Glutamatergic neuron (in vitro differentiated cells): ENCODE measurements at regions not wholly inside any gene's neighbourhood (a gene's known extent, or its start where the extent isn't known, plus 50 kb on each side); places are given as distances from the start of the nearest gene placed in this dataset.

Source experiments
- DNase-seq: peaks from one replicate; pipeline ENCODE4 v3.0.0; 2022
- H3K27ac Mint-ChIP-seq: one replicate; pipeline ENCODE4 v1.8.0; 2020; ENCODE audit warnings: mild to moderate bottlenecking, mixed read lengths, inconsistent platforms; ENCODE audit not compliant: unreplicated experiment
- H3K27me3 Mint-ChIP-seq: one replicate; pipeline ENCODE4 v1.8.0; 2020; ENCODE audit warnings: mild to moderate bottlenecking, moderate library complexity, mixed read lengths, inconsistent platforms; ENCODE audit not compliant: unreplicated experiment
- H3K36me3 Mint-ChIP-seq: one replicate; pipeline ENCODE4 v1.8.0; 2020; ENCODE audit warnings: mild to moderate bottlenecking, mixed read lengths, inconsistent platforms; ENCODE audit not compliant: unreplicated experiment
- H3K4me1 Mint-ChIP-seq: one replicate; pipeline ENCODE4 v1.8.0; 2020; ENCODE audit warnings: mild to moderate bottlenecking, low read depth, mixed read lengths, inconsistent platforms; ENCODE audit not compliant: unreplicated experiment
- H3K4me3 Mint-ChIP-seq: one replicate; pipeline ENCODE4 v1.8.0; 2020; ENCODE audit warnings: mild to moderate bottlenecking, mixed read lengths, inconsistent platforms; ENCODE audit not compliant: unreplicated experiment
- H3K9me3 Mint-ChIP-seq: one replicate; pipeline ENCODE4 v1.8.0; 2020; ENCODE audit warnings: mild to moderate bottlenecking, moderate library complexity, mixed read lengths, inconsistent platforms; ENCODE audit not compliant: unreplicated experiment
- TF ChIP-seq, protein P1 (sequence below): fragments of 200-600 bp; sonication (generic); IDR thresholded peaks from one replicate; pipeline ENCODE4 v1.5.0; 2021; ENCODE audit not compliant: partially characterized antibody, unreplicated experiment

DNA sequence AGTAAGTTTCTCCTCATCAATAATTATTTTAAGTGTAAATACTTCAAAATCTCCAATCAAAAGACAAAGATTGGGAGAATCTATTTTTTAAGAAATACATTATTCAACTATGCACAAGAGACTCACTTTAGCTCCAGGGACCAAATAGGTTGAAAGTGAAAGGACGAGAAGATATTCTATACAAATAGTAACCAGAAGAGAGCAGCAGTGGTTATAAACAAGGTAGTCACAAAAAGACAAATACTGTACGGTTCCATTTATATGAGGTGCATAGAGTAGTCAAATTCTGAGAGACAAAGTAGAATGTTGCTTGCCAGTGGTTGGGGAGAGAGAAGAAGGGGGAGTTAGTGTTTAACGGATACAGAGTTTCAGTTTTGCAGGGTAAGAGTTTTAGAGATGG lies 69.8 kb downstream of the POU3F3 start:
- Mint-ChIP-seq H3K27me3 (no peaks in the 10 kb centered on the region), H3K4me3 (no peak overlapping the region), H3K27ac (no peak overlapping the region), H3K4me1 (no peaks in the 10 kb centered on the region), H3K9me3 (peaks cover 1% of the 10 kb centered on the region), H3K36me3 (peaks cover 8% of the 10 kb centered on the region)
- TF ChIP-seq, protein P1, sequence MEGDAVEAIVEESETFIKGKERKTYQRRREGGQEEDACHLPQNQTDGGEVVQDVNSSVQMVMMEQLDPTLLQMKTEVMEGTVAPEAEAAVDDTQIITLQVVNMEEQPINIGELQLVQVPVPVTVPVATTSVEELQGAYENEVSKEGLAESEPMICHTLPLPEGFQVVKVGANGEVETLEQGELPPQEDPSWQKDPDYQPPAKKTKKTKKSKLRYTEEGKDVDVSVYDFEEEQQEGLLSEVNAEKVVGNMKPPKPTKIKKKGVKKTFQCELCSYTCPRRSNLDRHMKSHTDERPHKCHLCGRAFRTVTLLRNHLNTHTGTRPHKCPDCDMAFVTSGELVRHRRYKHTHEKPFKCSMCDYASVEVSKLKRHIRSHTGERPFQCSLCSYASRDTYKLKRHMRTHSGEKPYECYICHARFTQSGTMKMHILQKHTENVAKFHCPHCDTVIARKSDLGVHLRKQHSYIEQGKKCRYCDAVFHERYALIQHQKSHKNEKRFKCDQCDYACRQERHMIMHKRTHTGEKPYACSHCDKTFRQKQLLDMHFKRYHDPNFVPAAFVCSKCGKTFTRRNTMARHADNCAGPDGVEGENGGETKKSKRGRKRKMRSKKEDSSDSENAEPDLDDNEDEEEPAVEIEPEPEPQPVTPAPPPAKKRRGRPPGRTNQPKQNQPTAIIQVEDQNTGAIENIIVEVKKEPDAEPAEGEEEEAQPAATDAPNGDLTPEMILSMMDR, result no peak
- no peak for DNase-seq

DNA sequence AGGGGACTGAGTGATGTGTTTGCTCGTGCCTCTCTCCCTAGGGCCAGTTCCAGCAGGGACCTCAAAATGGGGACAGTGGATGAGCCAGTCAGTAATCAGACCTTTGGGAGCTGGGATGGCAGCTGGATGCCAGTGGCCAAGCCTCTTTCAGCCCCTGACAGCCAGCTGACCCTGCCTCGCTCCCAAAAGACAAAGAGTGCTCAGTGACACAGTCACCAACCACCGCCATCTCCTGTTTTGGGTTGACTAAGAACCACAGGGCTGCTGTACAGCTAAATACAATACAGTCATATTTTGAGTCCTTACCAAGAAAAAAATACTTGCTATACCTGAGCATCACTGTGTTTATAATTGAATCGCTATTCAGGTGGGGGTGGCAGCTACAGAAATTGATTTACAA lies 75.7 kb downstream of the POU3F3 start:
- TF ChIP-seq, protein P1, result no peak
- peak; percentile 29 for DNase-seq
- Mint-ChIP-seq H3K27ac (no peak overlapping the region), H3K4me3 (no peak overlapping the region), H3K27me3 (no peaks in the 10 kb centered on the region), H3K9me3 (no peaks in the 10 kb centered on the region), H3K4me1 (peaks cover 1% of the 10 kb centered on the region), H3K36me3 (no peaks in the 10 kb centered on the region)

DNA sequence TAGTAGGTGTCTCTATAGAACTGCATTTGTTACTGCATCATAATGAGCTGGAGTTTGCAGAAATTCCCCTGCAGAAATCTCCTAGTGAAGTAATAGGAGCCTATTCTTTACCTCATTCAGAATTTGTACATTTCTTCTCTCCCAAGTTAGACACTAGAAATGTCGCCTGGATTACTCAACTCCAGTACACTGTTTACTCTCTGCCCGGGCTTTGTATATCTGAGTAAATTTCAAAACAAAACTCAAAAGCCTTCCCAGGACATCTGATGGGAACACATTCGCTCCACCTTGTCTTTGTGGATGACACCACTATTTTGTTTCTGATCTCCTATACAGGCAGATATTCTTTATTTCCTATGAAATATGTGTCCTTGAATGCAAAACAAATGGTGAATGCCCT lies 76.8 kb downstream of the POU3F3 start:
- no peaks in the 10 kb centered on the region for H3K36me3 Mint-ChIP-seq
- no peak overlapping the region for H3K27ac Mint-ChIP-seq
- no peaks in the 10 kb centered on the region for H3K9me3 Mint-ChIP-seq
- no peak for DNase-seq
- H3K4me3 Mint-ChIP-seq, result no peak overlapping the region
- peaks cover 10% of the 10 kb centered on the region for H3K4me1 Mint-ChIP-seq
- TF ChIP-seq, protein P1, result no peak
- H3K27me3 Mint-ChIP-seq, result no peaks in the 10 kb centered on the region

DNA sequence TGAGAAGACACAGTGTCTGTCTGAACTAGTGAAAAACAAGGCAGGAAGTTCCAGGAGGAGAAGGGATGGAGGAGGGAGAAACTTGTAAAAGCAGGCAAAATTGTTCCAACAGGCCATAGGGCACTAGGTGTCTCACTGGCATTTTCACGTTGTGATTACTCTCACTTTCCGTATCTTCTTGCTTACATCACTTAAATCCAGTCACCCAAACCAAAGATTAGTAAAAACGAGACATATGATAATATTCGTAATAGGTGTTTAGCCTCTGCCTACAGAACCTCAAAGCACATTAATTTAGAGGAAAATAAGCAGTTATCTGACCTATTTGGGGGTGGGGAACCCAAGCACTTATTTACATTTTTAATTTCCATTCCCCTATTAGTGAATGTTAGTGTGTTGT lies 78.3 kb downstream of the POU3F3 start:
- no peak for DNase-seq
- no peaks in the 10 kb centered on the region for H3K36me3 Mint-ChIP-seq
- no peak overlapping the region for H3K4me3 Mint-ChIP-seq
- no peak overlapping the region for H3K27ac Mint-ChIP-seq
- H3K4me1 Mint-ChIP-seq, result peaks cover 12% of the 10 kb centered on the region
- TF ChIP-seq, protein P1, result no peak
- no peaks in the 10 kb centered on the region for H3K9me3 Mint-ChIP-seq
- no peaks in the 10 kb centered on the region for H3K27me3 Mint-ChIP-seq

DNA sequence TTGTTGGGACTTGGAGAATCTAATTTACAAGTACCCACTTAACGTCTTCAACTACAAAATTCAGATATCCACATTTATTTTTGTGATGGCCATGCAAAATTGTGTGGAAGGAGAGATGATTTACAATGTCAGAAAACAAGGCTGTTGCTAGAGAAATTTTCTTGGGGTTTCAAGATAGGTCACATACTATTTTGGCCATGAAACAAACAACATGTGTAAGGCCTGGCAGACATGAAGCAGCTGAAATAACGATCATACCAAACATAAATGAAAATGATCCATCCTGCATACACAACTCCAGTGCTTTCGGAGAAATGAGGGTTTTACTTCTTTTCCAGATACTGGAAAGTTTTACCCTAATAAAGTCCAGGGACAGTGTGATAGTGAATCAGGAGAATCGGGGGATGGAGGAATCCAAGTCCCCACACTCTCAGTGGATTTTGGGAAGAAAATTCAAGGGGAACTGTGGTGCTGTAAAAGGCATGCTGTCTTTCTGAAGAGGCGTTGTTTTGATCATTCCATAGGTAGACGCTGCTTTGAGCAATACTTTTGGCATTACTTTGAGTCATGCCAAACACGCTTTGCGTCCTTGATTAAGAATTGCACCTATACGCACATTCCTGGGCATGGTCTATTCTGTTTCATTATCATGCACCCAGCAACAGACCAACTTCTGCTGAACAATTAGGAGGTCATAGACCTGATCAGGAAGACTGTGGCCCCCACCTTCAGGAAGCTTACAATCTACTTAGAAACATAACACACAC lies 79.4 kb downstream of the POU3F3 start:
- no peaks in the 10 kb centered on the region for H3K9me3 Mint-ChIP-seq
- no peaks in the 10 kb centered on the region for H3K36me3 Mint-ChIP-seq

More for the DNA sequence above, 79.4 kb downstream of the POU3F3 start:
- Mint-ChIP-seq H3K27ac (no peak overlapping the region), H3K27me3 (no peaks in the 10 kb centered on the region), H3K4me1 (peaks cover 13% of the 10 kb centered on the region), H3K4me3 (no peak overlapping the region)
- no peak for DNase-seq
- TF ChIP-seq, protein P1, result no peak
